ENCODE measurements at regions not wholly inside any gene's neighbourhood (a gene's known extent, or its start where the extent isn't known, plus 50 kb on each side); places are given as distances from the start of the nearest gene placed in this dataset.

DNA sequence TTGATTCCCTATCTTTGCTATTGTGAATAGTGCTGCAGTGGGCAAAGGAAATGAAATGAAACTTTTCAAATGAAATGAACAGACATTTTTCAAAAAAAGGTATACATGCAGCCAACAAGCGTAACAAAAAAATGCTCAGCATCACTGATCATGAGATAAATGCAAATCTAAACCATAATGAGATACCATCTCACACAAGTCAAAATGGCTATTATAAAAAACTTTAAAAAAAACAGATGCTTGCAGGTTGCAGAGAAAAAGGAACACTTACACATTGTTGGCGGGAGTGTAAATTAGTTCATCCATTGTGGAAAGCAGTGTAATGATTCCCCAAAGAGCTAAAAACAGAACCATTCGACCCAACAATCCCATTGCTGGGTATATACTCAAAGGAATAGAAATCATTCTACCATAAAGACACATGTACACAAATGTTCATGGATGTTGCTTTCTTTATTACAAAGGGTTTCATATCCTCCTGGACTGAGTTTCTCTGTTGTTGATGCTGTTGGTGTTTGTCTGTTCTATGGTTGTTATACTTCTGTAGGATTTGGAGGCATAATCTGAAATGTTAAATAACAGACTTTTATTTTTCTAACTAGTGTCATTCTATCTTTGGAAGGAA, 99.3 kb upstream of the SOX9 start:
- no peak overlapping the region for H3K14ac ChIP-seq (ENCODE audit: insufficient read length)
- CTCF ChIA-PET (ENCODE audit: partially characterized antibody), result interaction anchor here (1.0 kb wide), 1 partner anchor 131 kb away, joined by 3 read pairs; no protein-coding TSS in a partner anchor
- no peaks in the 10 kb centered on the region for H3K23me2 ChIP-seq (ENCODE audit: low read depth, low read length)
- no peak overlapping the region for H2AK5ac ChIP-seq (ENCODE audit: low read depth, low read length)
- no peak overlapping the region for H4K5ac ChIP-seq (ENCODE audit: insufficient read length, low read depth, low read length)
- no peak overlapping the region for H3K18ac ChIP-seq (ENCODE audit: extremely low read depth, low read length)
- no peak overlapping the region for H2BK15ac ChIP-seq (ENCODE audit: low read length)
- no peak overlapping the region for H4K91ac ChIP-seq (replicated peaks; ENCODE audit: insufficient read length, low read length)
- FAIRE-seq (no peak), DNase-seq (ENCODE audit: low read depth in 1 of 2, low spot score in 2 of 2) (no peak)
- no peak overlapping the region for H2BK120ac ChIP-seq (replicated peaks; ENCODE audit: low read depth, low read length)
- H2BK5ac ChIP-seq (ENCODE audit: low read depth, low read length), result no peak overlapping the region
- H3K79me1 ChIP-seq (ENCODE audit: low read depth, low read length), result no peaks in the 10 kb centered on the region
- no peak overlapping the region for H2AFZ ChIP-seq (ENCODE audit: low read length)
- 88% methylated on average over 3 of the region's 3 CpGs; no CpG with 5 or more reads in 1 of the 2 experiments for WGBS, 2 experiments (ENCODE audit: extremely low coverage in 1 of 2, insufficient coverage in 1 of 2, insufficient read length in 1 of 2, insufficient replicate concordance in 2 of 2, low coverage in 1 of 2, low lambda C conversion rate in 2 of 2, missing lambda C conversion rate in 1 of 2)
- no peak overlapping the region for H3K4ac ChIP-seq (replicated peaks; ENCODE audit: insufficient read length, low read depth, low read length)
- no peaks in the 10 kb centered on the region for H3K9me3 ChIP-seq (ENCODE audit: insufficient read depth in 2 of 2, low read depth in 1 of 2, low read length in 1 of 2)
- no peaks in the 10 kb centered on the region for H3K36me3 ChIP-seq (ENCODE audit: control insufficient read depth in 2 of 4, insufficient read depth in 4 of 4, low read length in 3 of 4)
- no peak overlapping the region for H4K8ac ChIP-seq (ENCODE audit: extremely low read depth, insufficient read depth, low read length)
- H3K27me3 ChIP-seq (replicated peaks in 1 of 4; ENCODE audit: control insufficient read depth in 3 of 4, extremely low read depth in 1 of 4, insufficient read depth in 3 of 4, low read length in 3 of 4), result no peaks in the 10 kb centered on the region; a peak in 1 of 7 replicates
- no peak overlapping the region for H2BK20ac ChIP-seq (ENCODE audit: low read length)
- H2BK12ac ChIP-seq (ENCODE audit: low read depth, low read length), result no peak overlapping the region
- H3K4me2 ChIP-seq (ENCODE audit: insufficient read depth in 1 of 2, low read depth in 2 of 2, low read length in 2 of 2), result no peak overlapping the region
- no peak overlapping the region for H3K23ac ChIP-seq (ENCODE audit: insufficient read length)
- H3K4me3 ChIP-seq (ENCODE audit: extremely low read depth in 1 of 4, insufficient read depth in 2 of 4, low read depth in 3 of 4, low read length in 4 of 4), result no peak overlapping the region
- H3K79me2 ChIP-seq (ENCODE audit: control insufficient read depth in 1 of 2, insufficient read depth in 2 of 2, low read length in 2 of 2), result no peaks in the 10 kb centered on the region
- H3K9ac ChIP-seq (replicated peaks in 1 of 4; ENCODE audit: extremely low read depth in 1 of 4, low read depth in 3 of 4, low read length in 3 of 4), result no peak overlapping the region
- no peaks in the 10 kb centered on the region for H3K4me1 ChIP-seq (replicated peaks in 1 of 4; ENCODE audit: control insufficient read depth in 3 of 4, insufficient read depth in 4 of 4, low read length in 3 of 4)
- H3K56ac ChIP-seq (replicated peaks; ENCODE audit: insufficient read length, low read depth, low read length), result no peak overlapping the region
- H3K27ac ChIP-seq (ENCODE audit: low read depth, low read length), result no peak overlapping the region
- H4K20me1 ChIP-seq (replicated peaks in 1 of 2; ENCODE audit: control insufficient read depth in 1 of 2, insufficient read depth in 2 of 2, low read length in 2 of 2), result no peaks in the 10 kb centered on the region
- POLR2A ChIA-PET (ENCODE audit: partially characterized antibody), result no interaction called here
- TF ChIP-seq RFX5 (IDR thresholded peaks at IDR 0.05; ENCODE audit: borderline replicate concordance, low read depth, low read length) (no peak), SP4 (IDR thresholded peaks at IDR 0.05; ENCODE audit: low read length) (no peak), SP1 (IDR thresholded peaks at IDR 0.05; ENCODE audit: low read depth, low read length) (no peak), POU5F1 (IDR thresholded peaks at IDR 0.05; ENCODE audit: low read depth, low read length) (no peak), SIX5 (IDR thresholded peaks at IDR 0.05; ENCODE audit: low read depth, low read length) (no peak), JUND (IDR thresholded peaks at IDR 0.05; ENCODE audit: low read length) (no peak), CEBPB (IDR thresholded peaks at IDR 0.05; ENCODE audit: low read depth, low read length) (no peak), EP300 (IDR thresholded peaks at IDR 0.05; ENCODE audit: borderline replicate concordance in 1 of 2, low read depth in 2 of 2, low read length in 2 of 2) (no peak), HDAC6 (IDR thresholded peaks at IDR 0.05; ENCODE audit: low read depth, low read length) (no peak)
- TF ChIP-seq, protein P1, sequence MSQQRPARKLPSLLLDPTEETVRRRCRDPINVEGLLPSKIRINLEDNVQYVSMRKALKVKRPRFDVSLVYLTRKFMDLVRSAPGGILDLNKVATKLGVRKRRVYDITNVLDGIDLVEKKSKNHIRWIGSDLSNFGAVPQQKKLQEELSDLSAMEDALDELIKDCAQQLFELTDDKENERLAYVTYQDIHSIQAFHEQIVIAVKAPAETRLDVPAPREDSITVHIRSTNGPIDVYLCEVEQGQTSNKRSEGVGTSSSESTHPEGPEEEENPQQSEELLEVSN (IDR thresholded peaks at IDR 0.05), result no peak
- TF ChIP-seq, protein P2, sequence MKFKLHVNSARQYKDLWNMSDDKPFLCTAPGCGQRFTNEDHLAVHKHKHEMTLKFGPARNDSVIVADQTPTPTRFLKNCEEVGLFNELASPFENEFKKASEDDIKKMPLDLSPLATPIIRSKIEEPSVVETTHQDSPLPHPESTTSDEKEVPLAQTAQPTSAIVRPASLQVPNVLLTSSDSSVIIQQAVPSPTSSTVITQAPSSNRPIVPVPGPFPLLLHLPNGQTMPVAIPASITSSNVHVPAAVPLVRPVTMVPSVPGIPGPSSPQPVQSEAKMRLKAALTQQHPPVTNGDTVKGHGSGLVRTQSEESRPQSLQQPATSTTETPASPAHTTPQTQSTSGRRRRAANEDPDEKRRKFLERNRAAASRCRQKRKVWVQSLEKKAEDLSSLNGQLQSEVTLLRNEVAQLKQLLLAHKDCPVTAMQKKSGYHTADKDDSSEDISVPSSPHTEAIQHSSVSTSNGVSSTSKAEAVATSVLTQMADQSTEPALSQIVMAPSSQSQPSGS (IDR thresholded peaks at IDR 0.05; ENCODE audit: low read length), result no peak
- TF ChIP-seq, protein P3, sequence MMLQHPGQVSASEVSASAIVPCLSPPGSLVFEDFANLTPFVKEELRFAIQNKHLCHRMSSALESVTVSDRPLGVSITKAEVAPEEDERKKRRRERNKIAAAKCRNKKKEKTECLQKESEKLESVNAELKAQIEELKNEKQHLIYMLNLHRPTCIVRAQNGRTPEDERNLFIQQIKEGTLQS (IDR thresholded peaks at IDR 0.05; ENCODE audit: insufficient read depth, low read depth, low read length), result no peak
